NCI-H128 (cell line): ENCODE measurements at regions not wholly inside any gene's neighbourhood (a gene's known extent, or its start where the extent isn't known, plus 50 kb on each side); places are given as distances from the start of the nearest gene placed in this dataset.

Experiments used
- DNase-seq: peaks from one replicate; lab custom pipeline; 2025; ENCODE audit not compliant: unreplicated experiment; lab: John Stamatoyannopoulos, UW

GRCh38 chr2:76274160-76274559, 563.4 kb upstream of the GCFC2 start:
- no peak for DNase-seq

- DNase-seq: no peak
Observed at GRCh38 chr2:76270096-76270710, 559.5 kb upstream of the GCFC2 start.

GRCh38 chr2:76268902-76269620, 558.3 kb upstream of the GCFC2 start:
- DNase-seq: no peak

- DNase-seq: no peak
Observed at GRCh38 chr2:76268484-76268883, 557.8 kb upstream of the GCFC2 start.

- no peak for DNase-seq
Observed at GRCh38 chr2:76257802-76258201, 547.1 kb upstream of the GCFC2 start.

- no peak for DNase-seq
Observed at GRCh38 chr2:76256458-76257088, 545.9 kb upstream of the GCFC2 start.

GRCh38 chr2:76252704-76253103, 542.0 kb upstream of the GCFC2 start:
- DNase-seq: no peak

GRCh38 chr2:76251342-76251741, 540.6 kb upstream of the GCFC2 start:
- DNase-seq: no peak

- no peak for DNase-seq
Observed at GRCh38 chr2:76247006-76247405, 536.3 kb upstream of the GCFC2 start.

- no peak for DNase-seq
Observed at GRCh38 chr2:76211991-76212985, 501.6 kb upstream of the GCFC2 start.

GRCh38 chr2:76210551-76210950, 499.8 kb upstream of the GCFC2 start:
- no peak for DNase-seq

- DNase-seq: no peak
Observed at GRCh38 chr2:76204048-76204447, 493.3 kb upstream of the GCFC2 start.

- no peak for DNase-seq
Observed at GRCh38 chr2:76202866-76203265, 492.2 kb upstream of the GCFC2 start.

GRCh38 chr2:76197842-76198448, 487.2 kb upstream of the GCFC2 start:
- no peak for DNase-seq

GRCh38 chr2:76197428-76197827, 486.7 kb upstream of the GCFC2 start:
- no peak for DNase-seq

- DNase-seq: no peak
Observed at GRCh38 chr2:76194031-76194775, 483.5 kb upstream of the GCFC2 start.

- no peak for DNase-seq
Observed at GRCh38 chr2:76193089-76193488, 482.4 kb upstream of the GCFC2 start.

GRCh38 chr2:76188334-76189008, 477.8 kb upstream of the GCFC2 start:
- no peak for DNase-seq

GRCh38 chr2:76187415-76187814, 476.7 kb upstream of the GCFC2 start:
- no peak for DNase-seq

- no peak for DNase-seq
Observed at GRCh38 chr2:76180676-76181075, 470.0 kb upstream of the GCFC2 start.
